ENCODE measurements at regions not wholly inside any gene's neighbourhood (a gene's known extent, or its start where the extent isn't known, plus 50 kb on each side); places are given as distances from the start of the nearest gene placed in this dataset.

DNA sequence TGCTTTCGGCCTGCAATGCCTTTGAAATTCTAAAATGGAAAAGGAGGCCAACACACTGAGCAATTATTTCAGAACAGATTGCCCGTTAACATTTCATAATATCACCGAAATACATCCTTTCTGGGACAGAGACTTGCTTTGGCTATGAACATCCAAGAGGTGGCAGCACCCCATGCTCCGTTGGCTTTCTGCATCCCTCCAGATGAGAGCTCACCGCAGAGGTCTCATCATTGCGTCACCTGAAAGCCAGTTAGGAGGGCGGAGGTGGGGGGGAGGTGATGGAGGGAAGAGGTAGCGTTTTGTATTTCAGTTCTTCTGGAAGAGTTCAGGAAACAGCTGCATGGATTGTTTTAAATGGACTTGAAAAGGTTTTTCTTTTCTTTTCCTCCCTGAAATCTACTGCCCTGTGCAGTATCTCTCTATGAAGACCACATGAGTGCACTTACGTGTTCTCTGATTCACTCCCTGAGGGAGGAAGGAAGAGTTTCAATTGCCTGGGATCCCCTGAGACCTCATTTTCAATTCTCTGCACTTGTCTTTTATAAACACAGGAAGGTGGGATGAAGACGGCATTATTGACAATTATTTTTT is 166.8 kb upstream of the PGRMC2 start:
- Mint-ChIP-seq H3K4me3 (no peak overlapping the region), H3K27me3 (ENCODE audit: low read depth, poor library complexity) (no peaks in the 10 kb centered on the region), H3K27ac (no peak overlapping the region), H3K9me3 (no peaks in the 10 kb centered on the region), H3K4me1 (peaks cover 34% of the 10 kb centered on the region), H3K36me3 (ENCODE audit: low read depth) (no peaks in the 10 kb centered on the region)
- peak; percentile 70 for DNase-seq
- TF ChIP-seq, protein P1, sequence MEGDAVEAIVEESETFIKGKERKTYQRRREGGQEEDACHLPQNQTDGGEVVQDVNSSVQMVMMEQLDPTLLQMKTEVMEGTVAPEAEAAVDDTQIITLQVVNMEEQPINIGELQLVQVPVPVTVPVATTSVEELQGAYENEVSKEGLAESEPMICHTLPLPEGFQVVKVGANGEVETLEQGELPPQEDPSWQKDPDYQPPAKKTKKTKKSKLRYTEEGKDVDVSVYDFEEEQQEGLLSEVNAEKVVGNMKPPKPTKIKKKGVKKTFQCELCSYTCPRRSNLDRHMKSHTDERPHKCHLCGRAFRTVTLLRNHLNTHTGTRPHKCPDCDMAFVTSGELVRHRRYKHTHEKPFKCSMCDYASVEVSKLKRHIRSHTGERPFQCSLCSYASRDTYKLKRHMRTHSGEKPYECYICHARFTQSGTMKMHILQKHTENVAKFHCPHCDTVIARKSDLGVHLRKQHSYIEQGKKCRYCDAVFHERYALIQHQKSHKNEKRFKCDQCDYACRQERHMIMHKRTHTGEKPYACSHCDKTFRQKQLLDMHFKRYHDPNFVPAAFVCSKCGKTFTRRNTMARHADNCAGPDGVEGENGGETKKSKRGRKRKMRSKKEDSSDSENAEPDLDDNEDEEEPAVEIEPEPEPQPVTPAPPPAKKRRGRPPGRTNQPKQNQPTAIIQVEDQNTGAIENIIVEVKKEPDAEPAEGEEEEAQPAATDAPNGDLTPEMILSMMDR (IDR thresholded peaks at IDR 0.05), result peak; percentile 74

DNA sequence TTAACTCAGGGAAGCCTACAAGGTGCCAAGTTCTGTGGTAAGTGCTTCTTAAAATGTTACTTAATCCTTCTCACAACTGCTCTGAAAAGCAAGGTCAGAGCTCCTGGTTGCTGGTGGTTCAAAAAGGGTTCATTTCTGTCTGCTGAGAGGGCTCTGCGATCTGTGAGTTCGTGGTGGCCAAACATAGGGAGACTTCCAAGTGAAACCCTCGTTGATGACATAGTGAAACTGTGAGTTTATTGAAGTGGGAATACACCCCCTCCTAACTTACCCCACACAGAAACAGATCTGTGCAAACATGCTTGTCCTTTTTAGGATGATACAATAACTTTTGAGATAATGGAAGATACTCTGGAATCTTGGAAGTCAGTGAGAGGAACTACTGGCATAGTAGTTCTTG is 164.8 kb upstream of the PGRMC2 start:
- TF ChIP-seq, protein P1 (IDR thresholded peaks at IDR 0.05), result no peak
- Mint-ChIP-seq H3K4me1 (peaks cover 30% of the 10 kb centered on the region), H3K27ac (no peak overlapping the region), H3K4me3 (no peak overlapping the region), H3K27me3 (ENCODE audit: low read depth, poor library complexity) (peaks cover 4% of the 10 kb centered on the region), H3K9me3 (no peaks in the 10 kb centered on the region), H3K36me3 (ENCODE audit: low read depth) (no peaks in the 10 kb centered on the region)
- DNase-seq, result no peak

DNA sequence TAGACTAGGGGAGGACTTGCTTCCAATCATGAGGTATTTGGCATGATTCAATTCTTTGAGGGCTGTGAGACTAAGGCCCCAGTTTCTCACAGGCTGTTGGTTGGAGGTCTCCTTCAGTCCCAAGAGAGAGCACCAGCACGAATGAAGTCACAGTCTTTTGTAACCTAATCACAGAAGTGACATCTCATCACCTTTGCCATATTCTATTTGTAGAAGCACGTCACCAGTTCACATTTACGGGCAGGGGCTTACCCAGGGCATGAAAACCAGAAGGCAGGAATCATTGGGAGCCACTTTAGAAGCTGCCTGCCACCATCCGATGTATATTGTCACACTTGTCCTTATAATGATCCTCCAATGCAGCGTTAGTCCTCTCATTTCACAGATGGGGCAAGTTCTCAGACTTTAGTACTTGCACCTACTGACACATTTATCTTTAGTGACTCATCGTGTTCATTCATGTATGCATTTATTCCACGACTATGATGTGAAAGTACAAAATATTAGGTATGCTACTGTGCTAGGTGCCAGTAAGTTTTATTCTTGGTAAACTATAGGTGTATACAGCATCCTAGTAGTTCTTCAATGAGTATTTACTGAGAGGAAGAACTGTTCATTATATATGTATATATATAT is 163.8 kb upstream of the PGRMC2 start:
- no peak overlapping the region for H3K27ac Mint-ChIP-seq
- TF ChIP-seq, protein P1 (IDR thresholded peaks at IDR 0.05), result no peak
- no peaks in the 10 kb centered on the region for H3K9me3 Mint-ChIP-seq
- H3K4me3 Mint-ChIP-seq, result no peak overlapping the region
- peaks cover 27% of the 10 kb centered on the region for H3K4me1 Mint-ChIP-seq
- H3K27me3 Mint-ChIP-seq (ENCODE audit: low read depth, poor library complexity), result peaks cover 4% of the 10 kb centered on the region
- DNase-seq, result no peak
- no peaks in the 10 kb centered on the region for H3K36me3 Mint-ChIP-seq (ENCODE audit: low read depth)

DNA sequence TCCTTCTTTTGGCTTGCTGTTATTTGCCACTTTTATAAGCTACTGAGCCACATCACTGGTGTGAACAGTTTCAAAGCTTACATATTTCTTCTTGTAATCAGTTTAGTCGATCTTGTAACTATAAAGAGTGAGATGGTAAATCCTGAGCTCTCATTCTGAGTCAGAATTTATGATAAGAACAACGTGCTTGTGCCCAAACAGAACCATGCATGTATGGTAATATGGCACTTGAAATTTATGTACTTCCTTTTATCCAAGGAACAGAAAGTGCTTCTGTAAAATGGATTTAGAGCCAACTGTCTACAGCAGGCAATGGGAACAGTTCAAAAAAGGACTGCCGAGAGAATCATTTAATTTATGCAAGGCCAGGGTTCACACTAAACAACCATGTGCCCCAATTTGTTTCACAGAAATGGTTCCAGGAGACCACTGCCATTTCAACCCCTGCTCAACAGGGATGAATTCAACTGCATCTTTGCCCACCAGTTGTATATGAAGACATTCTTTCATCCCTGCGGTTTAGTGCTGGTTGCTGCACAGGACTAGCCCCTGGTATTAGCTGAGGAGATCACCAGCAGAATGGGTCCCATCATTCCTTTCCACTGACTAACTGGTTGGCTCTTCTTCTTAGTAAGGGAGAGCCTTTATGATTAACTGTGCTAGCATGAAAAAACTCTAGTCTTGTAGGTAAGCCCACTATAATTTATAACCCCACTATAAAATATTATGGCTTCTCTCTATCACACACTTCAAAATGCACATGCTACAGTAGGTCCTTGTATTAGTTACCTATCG is 162.9 kb upstream of the PGRMC2 start:
- peaks cover 3% of the 10 kb centered on the region for H3K9me3 Mint-ChIP-seq
- no peak overlapping the region for H3K4me3 Mint-ChIP-seq
- H3K36me3 Mint-ChIP-seq (ENCODE audit: low read depth), result peaks cover 3% of the 10 kb centered on the region
- TF ChIP-seq, protein P1 (IDR thresholded peaks at IDR 0.05), result no peak
- peaks cover 4% of the 10 kb centered on the region for H3K27me3 Mint-ChIP-seq (ENCODE audit: low read depth, poor library complexity)
- H3K27ac Mint-ChIP-seq, result no peak overlapping the region
- no peak for DNase-seq
- peaks cover 23% of the 10 kb centered on the region for H3K4me1 Mint-ChIP-seq

DNA sequence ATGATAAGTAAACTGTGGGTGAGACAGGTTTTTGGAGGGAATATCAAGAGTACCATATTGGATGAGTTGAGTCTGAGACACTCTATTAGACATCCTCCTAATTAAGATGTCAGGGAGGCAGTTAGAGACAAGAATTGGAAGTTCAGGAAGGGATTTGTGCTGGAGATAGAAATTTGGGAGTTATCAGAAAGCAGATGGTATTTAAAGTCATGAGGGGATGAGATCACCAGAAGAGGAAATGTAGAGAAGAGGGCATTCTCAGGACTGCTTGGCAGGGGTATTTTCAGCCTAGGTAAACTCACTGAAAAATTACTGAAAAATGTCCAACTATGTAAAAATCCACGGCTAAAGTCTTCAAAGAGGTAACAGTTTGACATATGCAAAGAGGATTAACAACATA is 161.6 kb upstream of the PGRMC2 start:
- H3K4me1 Mint-ChIP-seq, result peaks cover 10% of the 10 kb centered on the region
- H3K27ac Mint-ChIP-seq, result no peak overlapping the region
- no peak for DNase-seq
- peaks cover 4% of the 10 kb centered on the region for H3K27me3 Mint-ChIP-seq (ENCODE audit: low read depth, poor library complexity)
- H3K4me3 Mint-ChIP-seq, result no peak overlapping the region
- peaks cover 16% of the 10 kb centered on the region for H3K9me3 Mint-ChIP-seq
- TF ChIP-seq, protein P1 (IDR thresholded peaks at IDR 0.05), result no peak
- H3K36me3 Mint-ChIP-seq (ENCODE audit: low read depth), result peaks cover 16% of the 10 kb centered on the region

All from nephron progenitor cell (in vitro differentiated cells).